A549 (cell line): ENCODE measurements at regions not wholly inside any gene's neighbourhood (a gene's known extent, or its start where the extent isn't known, plus 50 kb on each side); places are given as distances from the start of the nearest gene placed in this dataset.

ENCODE experiments used
- ATAC-seq, 2 experiments: fragments of 200-7000 bp in 1 of 2; fragments of >200 bp in 1 of 2; cut with Nextera tagmentation in 1 of 2; cut with Tn5 transposase in 1 of 2; 3 replicates each; pipeline versions ENCODE4 v1.8.0 to v1.9.1; 2018 to 2020; ENCODE audit warnings: mild to moderate bottlenecking in 1 of 2, moderate library complexity in 1 of 2
- CTCF ChIA-PET: fragments of 300-600 bp; sonication (Branson Sonifier 250); formaldehyde crosslinking; extraction: SDS; loops from one replicate; lab custom pipeline; 2021; ENCODE audit warnings: antibody characterized with exemption, inconsistent platforms; lab: Yijun Ruan, JAX
- POLR2A ChIA-PET: fragments of 350-600 bp; formaldehyde crosslinking; extraction: SDS; loops from one replicate; lab custom pipeline; 2021; ENCODE audit warnings: antibody characterized with exemption, inconsistent platforms; lab: Yijun Ruan, JAX
- DNase-seq, 2 experiments: peaks; one replicate each; pipeline versions ENCODE4 v3.0.0 to v3.0.0-alpha.2; 2011 to 2016; ENCODE audit warnings: low read depth in 1 of 2, low spot score in 1 of 2
- FAIRE-seq: peaks from 2 replicates; lab custom pipeline; 2011; peaks lifted over from hg19 to GRCh38; lab: Jason Lieb, UNC
- H3K27ac ChIP-seq, 2 experiments: fragments of >200 bp; sonication (Bioruptor Twin); formaldehyde crosslinking; 3 replicates each; pipeline ENCODE4 v1.5.1; 2016 to 2017
- H3K4me1 ChIP-seq: fragments of >200 bp; sonication (Bioruptor Twin); formaldehyde crosslinking; 3 replicates; pipeline ENCODE4 v1.6.1; 2016
- H3K4me2 ChIP-seq: fragments of >200 bp; sonication (Bioruptor Twin); formaldehyde crosslinking; 3 replicates; pipeline ENCODE4 v1.6.1; 2016
- H3K4me3 ChIP-seq: fragments of >200 bp; sonication (Bioruptor Twin); formaldehyde crosslinking; 3 replicates; pipeline ENCODE4 v1.5.1; 2016
- H3K9me3 ChIP-seq: fragments of >200 bp; sonication (Bioruptor Twin); formaldehyde crosslinking; 3 replicates; pipeline ENCODE4 v1.6.1; 2016
- BCL3 ChIP-seq: fragments of >200 bp; sonication (Bioruptor Twin); formaldehyde crosslinking; IDR thresholded peaks from 3 replicates; pipeline ENCODE4 v1.6.1; 2016
- BHLHE40 ChIP-seq: IDR thresholded peaks from 2 replicates; pipeline ENCODE4 v1.6.1; 2012; ENCODE audit warnings: low read depth, low read length, inconsistent platforms
- CTCF ChIP-seq: fragments of >200 bp; sonication (Bioruptor Twin); formaldehyde crosslinking; IDR thresholded peaks from 3 replicates; pipeline ENCODE4 v1.5.1; 2016
- EHF ChIP-seq: fragments of 250-450 bp; sonication (Bioruptor Pico); IDR thresholded peaks from 2 replicates; pipeline ENCODE4 v1.5.0; 2020; ENCODE audit warnings: mild to moderate bottlenecking
- ELK1 ChIP-seq: fragments of 150-350 bp; IDR thresholded peaks from 2 replicates; pipeline ENCODE4 v1.6.1; 2014; ENCODE audit warnings: low read depth, mild to moderate bottlenecking, low read length
- ESRRA ChIP-seq: fragments of 150-350 bp; IDR thresholded peaks from 2 replicates; pipeline ENCODE4 v1.6.1; 2014; ENCODE audit warnings: mild to moderate bottlenecking, low read length, borderline replicate concordance
- FOSB ChIP-seq: fragments of 250-450 bp; sonication (Bioruptor Pico); IDR thresholded peaks from 2 replicates; pipeline ENCODE4 v1.5.0; 2020; ENCODE audit warnings: mild to moderate bottlenecking, moderate library complexity
- HDAC2 ChIP-seq: fragments of 200-600 bp; sonication (generic); IDR thresholded peaks from 2 replicates; pipeline ENCODE4 v1.6.1; 2016
- HEYL ChIP-seq: fragments of 250-450 bp; sonication (Bioruptor Pico); IDR thresholded peaks from 2 replicates; pipeline ENCODE4 v1.8.0; 2021; ENCODE audit warnings: mild to moderate bottlenecking, moderate library complexity
- KDM1A ChIP-seq: fragments of 200-600 bp; sonication (generic); IDR thresholded peaks from 2 replicates; pipeline ENCODE4 v1.6.1; 2016; ENCODE audit warnings: low read depth, mild to moderate bottlenecking
- KDM5A ChIP-seq: fragments of 200-600 bp; sonication (generic); IDR thresholded peaks from 2 replicates; pipeline ENCODE4 v1.6.1; 2016; ENCODE audit warnings: antibody characterized with exemption, mild to moderate bottlenecking
- MAZ ChIP-seq: fragments of 150-350 bp; IDR thresholded peaks from 2 replicates; pipeline ENCODE4 v1.6.1; 2014; ENCODE audit warnings: antibody characterized with exemption, low read depth, low read length, borderline replicate concordance
- MYC ChIP-seq: IDR thresholded peaks from 2 replicates; pipeline ENCODE4 v1.6.1; 2012; ENCODE audit warnings: mild to moderate bottlenecking, inconsistent platforms, low read length, improper control_type of control experiment, borderline replicate concordance
- PHF8 ChIP-seq: fragments of 200-600 bp; sonication (generic); IDR thresholded peaks from 2 replicates; pipeline ENCODE4 v1.6.1; 2016; ENCODE audit warnings: low read depth, mild to moderate bottlenecking, antibody characterized with exemption, moderate library complexity, borderline replicate concordance
- POLR2A ChIP-seq: IDR thresholded peaks from 2 replicates; pipeline ENCODE4 v1.6.1; 2012; ENCODE audit warnings: mild to moderate bottlenecking, low read length
- POLR2AphosphoS2 ChIP-seq: conservative IDR thresholded peaks from 2 replicates; pipeline ENCODE4 v1.6.1; 2012; ENCODE audit warnings: low read length, improper control_type of control experiment, inconsistent platforms
- RAD21 ChIP-seq, 2 experiments: fragments of >200 bp in 1 of 2; sonication (Bioruptor Twin) in 1 of 2; formaldehyde crosslinking in 1 of 2; IDR thresholded peaks in 1 of 2; conservative IDR thresholded peaks in 1 of 2; 2 replicates in 1 of 2; 3 replicates in 1 of 2; pipeline ENCODE4 v1.6.1; 2012 to 2018; ENCODE audit warnings: inconsistent platforms in 1 of 2
- RARB ChIP-seq: fragments of 250-450 bp; sonication (Bioruptor Pico); IDR thresholded peaks from 2 replicates; pipeline ENCODE4 v1.8.0; 2021; ENCODE audit warnings: mild to moderate bottlenecking, moderate library complexity
- RCOR1 ChIP-seq: fragments of 150-350 bp; IDR thresholded peaks from 2 replicates; pipeline ENCODE4 v1.6.1; 2014; ENCODE audit warnings: antibody characterized with exemption, low read length, low read depth
- TFCP2L1 ChIP-seq: fragments of 250-450 bp; sonication (Bioruptor Pico); IDR thresholded peaks from 2 replicates; pipeline ENCODE4 v1.5.0; 2021; ENCODE audit warnings: mild to moderate bottlenecking
- ZNF302 ChIP-seq: fragments of 250-450 bp; sonication (Bioruptor Pico); IDR thresholded peaks from 2 replicates; pipeline ENCODE4 v1.9.0; 2021; ENCODE audit warnings: inconsistent platforms, mild to moderate bottlenecking, moderate library complexity
- ZSCAN20 ChIP-seq: fragments of 250-450 bp; sonication (Bioruptor Pico); IDR thresholded peaks from 2 replicates; pipeline ENCODE4 v1.8.0; 2022; ENCODE audit warnings: mild to moderate bottlenecking, moderate library complexity
- WGBS: methylation state at CpG from one replicate; pipeline ENCODE4 v1.1.6; 2017; ENCODE audit errors: missing lambda C conversion rate; 5-methylcytosine and 5-hydroxymethylcytosine counted together
- TF ChIP-seq, protein P1 (sequence below): fragments of 250-450 bp; sonication (Bioruptor Pico); IDR thresholded peaks from 2 replicates; pipeline ENCODE4 v1.5.0; 2020; ENCODE audit warnings: low read depth, mild to moderate bottlenecking, moderate library complexity
- TF ChIP-seq, protein P2 (sequence below): IDR thresholded peaks from 2 replicates; pipeline ENCODE4 v1.6.1; 2012

GRCh38 chr21:28811860-28812259, 180.8 kb downstream of the LTN1 start (continued):
- TF ChIP-seq, protein P1, sequence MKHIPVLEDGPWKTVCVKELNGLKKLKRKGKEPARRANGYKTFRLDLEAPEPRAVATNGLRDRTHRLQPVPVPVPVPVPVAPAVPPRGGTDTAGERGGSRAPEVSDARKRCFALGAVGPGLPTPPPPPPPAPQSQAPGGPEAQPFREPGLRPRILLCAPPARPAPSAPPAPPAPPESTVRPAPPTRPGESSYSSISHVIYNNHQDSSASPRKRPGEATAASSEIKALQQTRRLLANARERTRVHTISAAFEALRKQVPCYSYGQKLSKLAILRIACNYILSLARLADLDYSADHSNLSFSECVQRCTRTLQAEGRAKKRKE (CRISPR knock-in tag), result no peak

DNA sequence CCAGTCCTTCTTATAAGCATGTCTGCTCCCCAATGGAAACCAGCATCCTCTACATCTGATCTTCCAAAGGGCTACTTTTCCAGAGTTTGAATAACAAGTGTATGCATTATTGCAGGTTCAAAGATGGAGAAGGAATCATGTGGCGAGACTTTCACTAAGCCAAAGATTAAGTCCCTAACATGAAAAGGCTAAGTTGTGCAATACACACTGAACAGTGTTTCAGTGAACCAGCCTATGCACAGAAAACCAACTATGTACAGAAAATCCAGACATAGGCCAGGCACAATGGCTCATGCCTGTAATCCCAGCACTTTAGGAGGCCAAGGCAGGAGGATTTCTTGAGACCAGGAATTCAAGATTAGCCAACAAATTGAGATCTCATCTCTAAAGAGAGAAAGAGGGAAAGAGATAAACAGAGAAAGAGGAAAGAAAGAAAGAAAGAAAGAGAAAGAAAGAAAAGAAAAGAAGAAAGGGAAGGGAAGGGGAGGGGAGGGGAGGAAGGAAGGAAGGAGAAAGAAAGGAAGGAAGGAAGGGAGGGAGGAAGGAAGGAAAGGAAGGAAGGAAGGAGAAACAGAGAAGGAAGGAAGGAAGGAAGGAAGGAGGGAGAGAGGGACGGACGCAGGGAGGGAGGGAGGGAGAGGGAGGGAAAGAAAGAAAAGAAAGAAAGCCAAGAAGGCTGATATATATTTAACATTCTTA, 181.7 kb downstream of the LTN1 start:
- H3K9me3 ChIP-seq, result no peaks in the 10 kb centered on the region
- TF ChIP-seq BCL3 (no peak), HDAC2 (no peak), KDM5A (no peak), RARB (CRISPR knock-in tag) (no peak), POLR2A (no peak), POLR2AphosphoS2 (no peak), HEYL (no peak), MAZ (no peak), ELK1 (no peak), CTCF (no peak), RAD21 (conservative IDR thresholded peaks at IDR 0.05 in 1 of 2, IDR thresholded peaks at IDR 0.05 in 1 of 2) (no peak), RCOR1 (no peak), ESRRA (no peak), FOSB (CRISPR knock-in tag) (no peak), MYC (no peak), KDM1A (no peak), ZSCAN20 (no peak)
- TF ChIP-seq, protein P1 (CRISPR knock-in tag), result no peak
- WGBS, result 17% methylated on average over 2 of the region's 3 CpGs
- H3K4me1 ChIP-seq, result no peaks in the 10 kb centered on the region
- FAIRE-seq, result no peak
- no peak overlapping the region for H3K4me3 ChIP-seq
- CTCF ChIA-PET, result no interaction called here
- ATAC-seq, result no peak
- H3K27ac ChIP-seq, result no peak overlapping the region
- POLR2A ChIA-PET, result no interaction called here
- no peak overlapping the region for H3K4me2 ChIP-seq
- DNase-seq, result no peak

DNA sequence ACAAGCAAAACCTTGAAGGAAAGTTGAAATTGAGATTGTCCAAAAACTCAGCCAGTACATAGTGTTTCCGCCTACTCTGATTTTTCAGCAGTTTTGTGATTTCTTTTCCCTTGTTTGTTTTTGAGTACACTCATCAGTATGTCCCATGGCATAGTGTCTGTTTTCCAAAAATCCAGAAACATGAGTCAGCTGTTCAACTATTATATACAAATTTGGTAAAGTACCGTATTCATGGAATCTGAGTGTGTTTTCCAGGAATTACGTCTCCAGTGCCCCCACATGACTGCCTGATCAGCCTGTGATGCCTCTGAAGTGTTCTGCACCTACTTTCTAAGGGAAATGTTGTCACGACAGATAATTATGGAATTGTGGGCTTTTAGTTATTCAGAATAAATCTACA, 186.8 kb downstream of the LTN1 start:
- no peaks in the 10 kb centered on the region for H3K4me1 ChIP-seq
- WGBS, result 12% methylated on average over 4 of the region's 4 CpGs
- FAIRE-seq (no peak), ATAC-seq (no peak), DNase-seq (no peak)
- no peaks in the 10 kb centered on the region for H3K9me3 ChIP-seq
- TF ChIP-seq EHF (CRISPR knock-in tag) (no peak), PHF8 (no peak), BHLHE40 (no peak), RARB (CRISPR knock-in tag) (no peak), ELK1 (no peak), TFCP2L1 (CRISPR knock-in tag) (no peak), ZNF302 (CRISPR knock-in tag) (no peak)
- TF ChIP-seq, protein P2, sequence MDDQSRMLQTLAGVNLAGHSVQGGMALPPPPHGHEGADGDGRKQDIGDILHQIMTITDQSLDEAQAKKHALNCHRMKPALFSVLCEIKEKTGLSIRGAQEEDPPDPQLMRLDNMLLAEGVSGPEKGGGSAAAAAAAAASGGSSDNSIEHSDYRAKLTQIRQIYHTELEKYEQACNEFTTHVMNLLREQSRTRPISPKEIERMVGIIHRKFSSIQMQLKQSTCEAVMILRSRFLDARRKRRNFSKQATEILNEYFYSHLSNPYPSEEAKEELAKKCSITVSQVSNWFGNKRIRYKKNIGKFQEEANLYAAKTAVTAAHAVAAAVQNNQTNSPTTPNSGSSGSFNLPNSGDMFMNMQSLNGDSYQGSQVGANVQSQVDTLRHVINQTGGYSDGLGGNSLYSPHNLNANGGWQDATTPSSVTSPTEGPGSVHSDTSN, result no peak
- CTCF ChIA-PET, result no interaction called here
- no peak overlapping the region for H3K4me3 ChIP-seq
- no peak overlapping the region for H3K27ac ChIP-seq
- no peak overlapping the region for H3K4me2 ChIP-seq
- POLR2A ChIA-PET, result no interaction called here
